ENCODE measurements at regions not wholly inside any gene's neighbourhood (a gene's known extent, or its start where the extent isn't known, plus 50 kb on each side); places are given as distances from the start of the nearest gene placed in this dataset.

DNA sequence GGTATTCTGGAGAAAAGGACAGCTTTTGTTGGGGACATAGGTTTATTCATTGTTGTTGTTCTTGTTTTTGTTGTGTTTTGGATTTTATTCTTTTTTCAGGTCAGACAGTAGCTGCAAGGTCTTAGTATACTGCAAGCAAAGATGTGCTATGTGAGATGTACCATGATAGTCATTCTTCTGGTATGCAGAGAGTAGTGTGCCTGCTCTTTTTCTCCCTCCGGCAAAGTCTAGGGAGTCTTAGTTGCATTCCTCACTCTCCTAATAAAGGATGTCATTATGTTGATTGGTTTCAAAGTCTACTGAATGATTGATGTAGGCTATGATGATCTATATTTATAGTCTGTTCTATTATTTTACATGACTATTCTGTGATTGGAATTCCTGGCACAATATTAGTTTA lies 119.9 kb upstream of the POF1B start:
- no peak for TF ChIP-seq HLTF (IDR thresholded peaks at IDR 0.05)
- no peak for TF ChIP-seq RUNX1 (IDR thresholded peaks at IDR 0.05; ENCODE audit: low read depth)
- TF ChIP-seq EP300 (IDR thresholded peaks at IDR 0.05; ENCODE audit: low read length): no peak
- no peak for TF ChIP-seq NFYB (IDR thresholded peaks at IDR 0.05; ENCODE audit: extremely low read depth, insufficient read length)
- TF ChIP-seq CTCF (IDR thresholded peaks at IDR 0.05 in 2 of 3, conservative IDR thresholded peaks at IDR 0.05 in 1 of 3; ENCODE audit: insufficient read depth in 2 of 3, low read depth in 1 of 3, low read length in 3 of 3): no peak
- TF ChIP-seq JUN (IDR thresholded peaks at IDR 0.05; ENCODE audit: borderline replicate concordance, low read depth, low read length): no peak
- TF ChIP-seq JUN (CRISPR knock-in tag; IDR thresholded peaks at IDR 0.05; ENCODE audit: borderline replicate concordance): no peak
- no peak for TF ChIP-seq HDAC8 (tag; IDR thresholded peaks at IDR 0.05)
- TF ChIP-seq BDP1 (IDR thresholded peaks at IDR 0.05; ENCODE audit: insufficient read depth, insufficient read length): no peak
- no peak for TF ChIP-seq ZNF274 (IDR thresholded peaks at IDR 0.05; ENCODE audit: borderline replicate concordance, low read depth, low read length)
- TF ChIP-seq RBM15 (IDR thresholded peaks at IDR 0.05; ENCODE audit: insufficient read depth, low read length): no peak
- no peak for TF ChIP-seq ZBTB34 (CRISPR knock-in tag; IDR thresholded peaks at IDR 0.05)
- TF ChIP-seq CBX3 (IDR thresholded peaks at IDR 0.05; ENCODE audit: borderline replicate concordance in 1 of 2, low read length in 2 of 2): no peak
- TF ChIP-seq MNT (conservative IDR thresholded peaks at IDR 0.05): no peak
- TF ChIP-seq SRF (CRISPR knock-in tag; IDR thresholded peaks at IDR 0.05): no peak

Data from K562 (cell line).